A673 (cell line): ENCODE measurements at regions not wholly inside any gene's neighbourhood (a gene's known extent, or its start where the extent isn't known, plus 50 kb on each side); places are given as distances from the start of the nearest gene placed in this dataset.

ENCODE experiments used
- CTCF ChIP-seq: fragments of 300-800, 200-600 bp; sonication (generic); conservative IDR thresholded peaks from 2 replicates; pipeline ENCODE4 v1.5.1; 2017; ENCODE audit warnings: low read depth, mild to moderate bottlenecking, antibody characterized with exemption, low read length, moderate library complexity, mixed read lengths
- EZH2 ChIP-seq: fragments of 200-600 bp; sonication (generic); IDR thresholded peaks from 2 replicates; pipeline ENCODE4 v1.6.1; 2017; ENCODE audit warnings: borderline replicate concordance, low read depth, mild to moderate bottlenecking, mixed read lengths, antibody characterized with exemption, low read length; ENCODE audit not compliant: poor library complexity, severe bottlenecking

GRCh38 chr7:50217821-50218281 is 86.7 kb upstream of the IKZF1 start:
- TF ChIP-seq CTCF: no peak
- TF ChIP-seq EZH2: no peak
